ENCODE measurements at regions not wholly inside any gene's neighbourhood (a gene's known extent, or its start where the extent isn't known, plus 50 kb on each side); places are given as distances from the start of the nearest gene placed in this dataset.

DNA sequence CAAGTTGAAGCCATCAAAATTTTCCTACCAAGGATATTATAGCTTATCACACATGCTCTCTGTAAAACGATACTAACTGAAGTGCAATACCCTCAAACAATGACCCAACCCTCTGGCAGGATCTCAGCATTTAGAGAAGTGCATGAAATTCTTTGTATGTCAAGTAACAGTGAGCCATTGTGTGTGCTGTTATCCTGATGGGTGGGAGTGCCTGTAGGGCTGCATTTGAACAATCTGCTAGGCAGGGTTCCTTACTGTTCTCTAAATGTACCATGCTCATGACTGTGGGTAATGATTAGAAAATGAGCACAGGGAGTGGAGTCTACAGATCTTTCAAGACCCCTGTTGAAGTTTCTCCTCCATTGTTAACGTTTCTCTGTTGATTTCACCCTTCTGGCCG, 398.1 kb downstream of the NSUN3 start:
- Mint-ChIP-seq H3K4me3 (no peak overlapping the region), H3K36me3 (no peaks in the 10 kb centered on the region), H3K4me1 (peaks cover 15% of the 10 kb centered on the region), H3K27me3 (ENCODE audit: low read depth) (peaks cover 3% of the 10 kb centered on the region; the same call in 1 of the 2 replicates), H3K9me3 (no peaks in the 10 kb centered on the region), H3K27ac (no peak overlapping the region)
- TF ChIP-seq NFATC4 (CRISPR knock-in tag; IDR thresholded peaks at IDR 0.05): no peak
- TF ChIP-seq, protein P1, sequence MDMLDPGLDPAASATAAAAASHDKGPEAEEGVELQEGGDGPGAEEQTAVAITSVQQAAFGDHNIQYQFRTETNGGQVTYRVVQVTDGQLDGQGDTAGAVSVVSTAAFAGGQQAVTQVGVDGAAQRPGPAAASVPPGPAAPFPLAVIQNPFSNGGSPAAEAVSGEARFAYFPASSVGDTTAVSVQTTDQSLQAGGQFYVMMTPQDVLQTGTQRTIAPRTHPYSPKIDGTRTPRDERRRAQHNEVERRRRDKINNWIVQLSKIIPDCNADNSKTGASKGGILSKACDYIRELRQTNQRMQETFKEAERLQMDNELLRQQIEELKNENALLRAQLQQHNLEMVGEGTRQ (CRISPR knock-in tag; IDR thresholded peaks at IDR 0.05): no peak
- no peak for TF ChIP-seq RORB (CRISPR knock-in tag; IDR thresholded peaks at IDR 0.05)
- TF ChIP-seq ATF1 (CRISPR knock-in tag; IDR thresholded peaks at IDR 0.05): no peak
- TF ChIP-seq CBFB (CRISPR knock-in tag; IDR thresholded peaks at IDR 0.05; ENCODE audit: low read depth): no peak
- no peak for TF ChIP-seq ZNF138 (CRISPR knock-in tag; conservative IDR thresholded peaks at IDR 0.05)
- TF ChIP-seq NFYB (CRISPR knock-in tag; conservative IDR thresholded peaks at IDR 0.05; ENCODE audit: low read depth): no peak
- TF ChIP-seq TEAD1 (CRISPR knock-in tag; IDR thresholded peaks at IDR 0.05): no peak
- TF ChIP-seq NFE2L1 (CRISPR knock-in tag; IDR thresholded peaks at IDR 0.05): no peak
- TF ChIP-seq TP53 (CRISPR knock-in tag; IDR thresholded peaks at IDR 0.05): no peak
- TF ChIP-seq EMX1 (CRISPR knock-in tag; IDR thresholded peaks at IDR 0.05): no peak
- no peak for TF ChIP-seq ZNF121 (CRISPR knock-in tag; IDR thresholded peaks at IDR 0.05)
- no peak for TF ChIP-seq KAT7 (CRISPR knock-in tag; IDR thresholded peaks at IDR 0.05; ENCODE audit: borderline replicate concordance)
- TF ChIP-seq, protein P2, sequence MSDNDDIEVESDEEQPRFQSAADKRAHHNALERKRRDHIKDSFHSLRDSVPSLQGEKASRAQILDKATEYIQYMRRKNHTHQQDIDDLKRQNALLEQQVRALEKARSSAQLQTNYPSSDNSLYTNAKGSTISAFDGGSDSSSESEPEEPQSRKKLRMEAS (CRISPR knock-in tag; IDR thresholded peaks at IDR 0.05): no peak
- TF ChIP-seq ZNF263 (CRISPR knock-in tag; IDR thresholded peaks at IDR 0.05; ENCODE audit: low read depth): no peak
- no peak for TF ChIP-seq ZNF423 (CRISPR knock-in tag; IDR thresholded peaks at IDR 0.05)
- TF ChIP-seq, protein P3, sequence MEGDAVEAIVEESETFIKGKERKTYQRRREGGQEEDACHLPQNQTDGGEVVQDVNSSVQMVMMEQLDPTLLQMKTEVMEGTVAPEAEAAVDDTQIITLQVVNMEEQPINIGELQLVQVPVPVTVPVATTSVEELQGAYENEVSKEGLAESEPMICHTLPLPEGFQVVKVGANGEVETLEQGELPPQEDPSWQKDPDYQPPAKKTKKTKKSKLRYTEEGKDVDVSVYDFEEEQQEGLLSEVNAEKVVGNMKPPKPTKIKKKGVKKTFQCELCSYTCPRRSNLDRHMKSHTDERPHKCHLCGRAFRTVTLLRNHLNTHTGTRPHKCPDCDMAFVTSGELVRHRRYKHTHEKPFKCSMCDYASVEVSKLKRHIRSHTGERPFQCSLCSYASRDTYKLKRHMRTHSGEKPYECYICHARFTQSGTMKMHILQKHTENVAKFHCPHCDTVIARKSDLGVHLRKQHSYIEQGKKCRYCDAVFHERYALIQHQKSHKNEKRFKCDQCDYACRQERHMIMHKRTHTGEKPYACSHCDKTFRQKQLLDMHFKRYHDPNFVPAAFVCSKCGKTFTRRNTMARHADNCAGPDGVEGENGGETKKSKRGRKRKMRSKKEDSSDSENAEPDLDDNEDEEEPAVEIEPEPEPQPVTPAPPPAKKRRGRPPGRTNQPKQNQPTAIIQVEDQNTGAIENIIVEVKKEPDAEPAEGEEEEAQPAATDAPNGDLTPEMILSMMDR (IDR thresholded peaks at IDR 0.05): no peak
- no peak for TF ChIP-seq OVOL2 (CRISPR knock-in tag; IDR thresholded peaks at IDR 0.05; ENCODE audit: borderline replicate concordance)
- ChIA-PET CTCF (no interaction called here), POLR2A (no interaction called here)
- ATAC-seq (peak; percentile 83), DNase-seq (ENCODE audit: low spot score) (no peak)

DNA sequence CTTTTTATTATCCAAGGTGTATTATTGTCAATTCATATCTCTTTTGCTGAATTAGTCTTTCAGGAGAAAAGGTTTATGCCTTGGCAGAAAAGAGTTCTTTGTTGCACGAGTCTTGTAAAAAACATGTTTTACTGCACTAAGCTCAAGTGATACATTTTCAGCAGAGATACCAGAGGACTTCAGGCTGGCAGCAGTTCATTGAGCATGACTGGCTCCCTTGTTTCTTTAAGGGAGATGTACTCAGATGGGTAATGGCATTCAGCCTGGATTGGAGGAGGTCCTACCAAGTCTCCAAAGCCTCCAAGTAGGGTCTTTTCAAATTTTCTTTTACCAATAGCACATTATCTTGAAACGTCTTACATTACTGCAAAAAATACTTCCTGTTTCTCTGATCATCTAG, 400.1 kb downstream of the NSUN3 start:
- Mint-ChIP-seq H3K4me1 (peaks cover 19% of the 10 kb centered on the region), H3K36me3 (no peaks in the 10 kb centered on the region), H3K4me3 (no peak overlapping the region), H3K27me3 (ENCODE audit: low read depth) (peaks cover 12% of the 10 kb centered on the region), H3K9me3 (no peaks in the 10 kb centered on the region), H3K27ac (no peak overlapping the region)
- POLR2A ChIA-PET: no interaction called here
- DNase-seq (ENCODE audit: low spot score) (no peak), ATAC-seq (no peak)
- CTCF ChIA-PET: no interaction called here
- TF ChIP-seq ESRRA (CRISPR knock-in tag; IDR thresholded peaks at IDR 0.05; ENCODE audit: borderline replicate concordance): no peak
- no peak for TF ChIP-seq ZBTB21 (CRISPR knock-in tag; IDR thresholded peaks at IDR 0.05; ENCODE audit: borderline replicate concordance)
- TF ChIP-seq CREM (CRISPR knock-in tag; IDR thresholded peaks at IDR 0.05): no peak
- TF ChIP-seq, protein P4, sequence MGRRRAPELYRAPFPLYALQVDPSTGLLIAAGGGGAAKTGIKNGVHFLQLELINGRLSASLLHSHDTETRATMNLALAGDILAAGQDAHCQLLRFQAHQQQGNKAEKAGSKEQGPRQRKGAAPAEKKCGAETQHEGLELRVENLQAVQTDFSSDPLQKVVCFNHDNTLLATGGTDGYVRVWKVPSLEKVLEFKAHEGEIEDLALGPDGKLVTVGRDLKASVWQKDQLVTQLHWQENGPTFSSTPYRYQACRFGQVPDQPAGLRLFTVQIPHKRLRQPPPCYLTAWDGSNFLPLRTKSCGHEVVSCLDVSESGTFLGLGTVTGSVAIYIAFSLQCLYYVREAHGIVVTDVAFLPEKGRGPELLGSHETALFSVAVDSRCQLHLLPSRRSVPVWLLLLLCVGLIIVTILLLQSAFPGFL (CRISPR knock-in tag; IDR thresholded peaks at IDR 0.05; ENCODE audit: borderline replicate concordance): no peak
- TF ChIP-seq, protein P5, sequence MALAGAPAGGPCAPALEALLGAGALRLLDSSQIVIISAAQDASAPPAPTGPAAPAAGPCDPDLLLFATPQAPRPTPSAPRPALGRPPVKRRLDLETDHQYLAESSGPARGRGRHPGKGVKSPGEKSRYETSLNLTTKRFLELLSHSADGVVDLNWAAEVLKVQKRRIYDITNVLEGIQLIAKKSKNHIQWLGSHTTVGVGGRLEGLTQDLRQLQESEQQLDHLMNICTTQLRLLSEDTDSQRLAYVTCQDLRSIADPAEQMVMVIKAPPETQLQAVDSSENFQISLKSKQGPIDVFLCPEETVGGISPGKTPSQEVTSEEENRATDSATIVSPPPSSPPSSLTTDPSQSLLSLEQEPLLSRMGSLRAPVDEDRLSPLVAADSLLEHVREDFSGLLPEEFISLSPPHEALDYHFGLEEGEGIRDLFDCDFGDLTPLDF (CRISPR knock-in tag; IDR thresholded peaks at IDR 0.05): no peak
- TF ChIP-seq KAT7 (CRISPR knock-in tag; IDR thresholded peaks at IDR 0.05; ENCODE audit: borderline replicate concordance): no peak
- no peak for TF ChIP-seq TP53 (CRISPR knock-in tag; IDR thresholded peaks at IDR 0.05)
- TF ChIP-seq ETV6 (CRISPR knock-in tag; IDR thresholded peaks at IDR 0.05): no peak
- TF ChIP-seq, protein P6, sequence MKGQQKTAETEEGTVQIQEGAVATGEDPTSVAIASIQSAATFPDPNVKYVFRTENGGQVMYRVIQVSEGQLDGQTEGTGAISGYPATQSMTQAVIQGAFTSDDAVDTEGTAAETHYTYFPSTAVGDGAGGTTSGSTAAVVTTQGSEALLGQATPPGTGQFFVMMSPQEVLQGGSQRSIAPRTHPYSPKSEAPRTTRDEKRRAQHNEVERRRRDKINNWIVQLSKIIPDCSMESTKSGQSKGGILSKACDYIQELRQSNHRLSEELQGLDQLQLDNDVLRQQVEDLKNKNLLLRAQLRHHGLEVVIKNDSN (CRISPR knock-in tag; IDR thresholded peaks at IDR 0.05): no peak
- TF ChIP-seq, protein P7, sequence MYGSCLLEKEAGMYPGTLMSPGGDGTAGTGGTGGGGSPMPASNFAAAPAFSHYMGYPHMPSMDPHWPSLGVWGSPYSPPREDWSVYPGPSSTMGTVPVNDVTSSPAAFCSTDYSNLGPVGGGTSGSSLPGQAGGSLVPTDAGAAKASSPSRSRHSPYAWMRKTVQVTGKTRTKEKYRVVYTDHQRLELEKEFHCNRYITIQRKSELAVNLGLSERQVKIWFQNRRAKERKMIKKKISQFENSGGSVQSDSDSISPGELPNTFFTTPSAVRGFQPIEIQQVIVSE (CRISPR knock-in tag; IDR thresholded peaks at IDR 0.05; ENCODE audit: borderline replicate concordance): no peak
- no peak for TF ChIP-seq ZNF671 (CRISPR knock-in tag; IDR thresholded peaks at IDR 0.05)
- TF ChIP-seq, protein P8, sequence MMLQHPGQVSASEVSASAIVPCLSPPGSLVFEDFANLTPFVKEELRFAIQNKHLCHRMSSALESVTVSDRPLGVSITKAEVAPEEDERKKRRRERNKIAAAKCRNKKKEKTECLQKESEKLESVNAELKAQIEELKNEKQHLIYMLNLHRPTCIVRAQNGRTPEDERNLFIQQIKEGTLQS (CRISPR knock-in tag; conservative IDR thresholded peaks at IDR 0.05): no peak

Data from WTC11 (cell line).